GM23338 (cell line): ENCODE measurements at regions not wholly inside any gene's neighbourhood (a gene's known extent, or its start where the extent isn't known, plus 50 kb on each side); places are given as distances from the start of the nearest gene placed in this dataset.

Source experiments
- ATAC-seq: fragments of 200-7000 bp; cut with Tn5 transposase; 3 replicates; pipeline ENCODE4 v1.9.1; 2020
- DNase-seq: peaks from one replicate; pipeline ENCODE4 v3.0.0-alpha.2; 2015; ENCODE audit warnings: low spot score
- H2AFZ ChIP-seq: fragments of 200-600 bp; sonication (generic); 2 replicates; pipeline ENCODE4 v1.8.0; 2016; ENCODE audit warnings: antibody characterized with exemption, mild to moderate bottlenecking, moderate library complexity
- H3F3A ChIP-seq: fragments of 200-600 bp; sonication (generic); replicated peaks from 2 replicates; pipeline ENCODE4 v1.8.0; 2017; ENCODE audit warnings: antibody characterized with exemption, mixed run types, low read depth
- H3K27ac ChIP-seq: fragments of 200-600 bp; sonication (generic); 2 replicates; pipeline ENCODE4 v1.6.1; 2016; ENCODE audit warnings: low read depth
- H3K27me3 ChIP-seq: fragments of 200-600 bp; sonication (generic); 2 replicates; pipeline ENCODE4 v1.8.0; 2016; ENCODE audit warnings: mild to moderate bottlenecking, mixed run types, moderate library complexity; ENCODE audit not compliant: insufficient read depth
- H3K36me3 ChIP-seq: fragments of 200-600 bp; sonication (generic); 2 replicates; pipeline ENCODE4 v1.8.0; 2016; ENCODE audit warnings: mild to moderate bottlenecking; ENCODE audit not compliant: insufficient read depth
- H3K4me1 ChIP-seq: fragments of 200-600 bp; sonication (generic); 2 replicates; pipeline ENCODE4 v1.8.0; 2016; ENCODE audit warnings: mild to moderate bottlenecking, moderate library complexity; ENCODE audit not compliant: insufficient read depth
- H3K4me2 ChIP-seq: fragments of 200-600 bp; sonication (generic); 2 replicates; pipeline ENCODE4 v1.7.1; 2017; ENCODE audit warnings: mixed run types
- H3K4me3 ChIP-seq: fragments of 200-600 bp; sonication (generic); 2 replicates; pipeline ENCODE4 v1.6.1; 2016; ENCODE audit warnings: mixed run types
- H3K79me2 ChIP-seq: fragments of 200-600 bp; sonication (generic); replicated peaks from 2 replicates; pipeline ENCODE4 v1.8.0; 2017; ENCODE audit warnings: mild to moderate bottlenecking; ENCODE audit not compliant: insufficient read depth
- H3K9me2 ChIP-seq: fragments of 200-600 bp; sonication (generic); 2 replicates; pipeline ENCODE4 v1.8.0; 2017; ENCODE audit not compliant: insufficient read depth
- H4K20me1 ChIP-seq: fragments of 200-600 bp; sonication (generic); replicated peaks from 2 replicates; pipeline ENCODE4 v1.8.0; 2017; ENCODE audit warnings: mild to moderate bottlenecking; ENCODE audit not compliant: insufficient read depth
- H3K27ac Mint-ChIP-seq: 2 replicates; pipeline ENCODE4 v1.8.0; 2020; ENCODE audit warnings: inconsistent platforms, mild to moderate bottlenecking, moderate library complexity, mixed read lengths
- H3K27me3 Mint-ChIP-seq: 3 replicates; pipeline ENCODE4 v1.8.0; 2022; ENCODE audit warnings: low read depth, mild to moderate bottlenecking, moderate library complexity, mixed read lengths, inconsistent platforms; ENCODE audit not compliant: insufficient read depth, poor library complexity
- H3K36me3 Mint-ChIP-seq: 3 replicates; pipeline ENCODE4 v1.8.0; 2021; ENCODE audit warnings: low read depth, mild to moderate bottlenecking, inconsistent platforms, moderate library complexity, mixed read lengths
- H3K4me1 Mint-ChIP-seq: 3 replicates; pipeline ENCODE4 v1.8.0; 2020; ENCODE audit warnings: mild to moderate bottlenecking, inconsistent platforms, mixed read lengths
- H3K4me3 Mint-ChIP-seq: 3 replicates; pipeline ENCODE4 v1.8.0; 2021; ENCODE audit warnings: moderate library complexity, mild to moderate bottlenecking, inconsistent platforms, mixed read lengths
- H3K9me3 Mint-ChIP-seq: 3 replicates; pipeline ENCODE4 v1.8.0; 2020; ENCODE audit warnings: moderate library complexity, mild to moderate bottlenecking, inconsistent platforms, mixed read lengths
- CREB1 ChIP-seq: fragments of 250-450 bp; sonication (Bioruptor Pico); IDR thresholded peaks from 2 replicates; pipeline ENCODE4 v1.5.0; 2020; ENCODE audit warnings: low read depth, mild to moderate bottlenecking, moderate library complexity
- EZH2 ChIP-seq: fragments of 200-600 bp; sonication (generic); IDR thresholded peaks from one replicate; pipeline ENCODE4 v1.8.0; 2017; ENCODE audit warnings: antibody characterized with exemption, mild to moderate bottlenecking, low read depth; ENCODE audit not compliant: unreplicated experiment
- EZH2phosphoT487 ChIP-seq: fragments of 200-600 bp; sonication (generic); IDR thresholded peaks from one replicate; pipeline ENCODE4 v1.8.1; 2018; ENCODE audit warnings: antibody characterized with exemption; ENCODE audit not compliant: unreplicated experiment
- JUNB ChIP-seq: IDR thresholded peaks from one replicate; pipeline ENCODE4 v1.6.1; 2016; ENCODE audit warnings: antibody characterized with exemption; ENCODE audit not compliant: unreplicated experiment
- NANOG ChIP-seq: IDR thresholded peaks from 2 replicates; pipeline ENCODE4 v1.6.1; 2016; ENCODE audit warnings: antibody characterized with exemption, borderline replicate concordance
- POLR2AphosphoS5 ChIP-seq: IDR thresholded peaks from 2 replicates; pipeline ENCODE4 v1.6.1; 2016; ENCODE audit warnings: antibody characterized with exemption, low read depth
- STAT1 ChIP-seq: IDR thresholded peaks from one replicate; pipeline ENCODE4 v1.6.1; 2016; ENCODE audit warnings: antibody characterized with exemption; ENCODE audit not compliant: unreplicated experiment
- ZNF331 ChIP-seq: fragments of 250-450 bp; sonication (Bioruptor Pico); IDR thresholded peaks from 2 replicates; pipeline ENCODE4 v1.5.0; 2020; ENCODE audit warnings: low read depth, mild to moderate bottlenecking, moderate library complexity
- TF ChIP-seq, protein P1 (sequence below): IDR thresholded peaks from 2 replicates; pipeline ENCODE4 v1.6.1; 2016; ENCODE audit warnings: antibody characterized with exemption
- TF ChIP-seq, protein P2 (sequence below), 2 experiments: fragments of 200-600 bp in 1 of 2; sonication (generic) in 1 of 2; conservative IDR thresholded peaks; 2 replicates each; pipeline versions ENCODE4 v1.5.1 to v1.6.1; 2016 to 2017; ENCODE audit warnings: antibody characterized with exemption in 2 of 2, low read depth in 2 of 2, mild to moderate bottlenecking in 2 of 2, moderate library complexity in 1 of 2
- TF ChIP-seq, protein P3 (sequence below): fragments of 250-450 bp; sonication (Bioruptor Pico); IDR thresholded peaks from 2 replicates; pipeline ENCODE4 v1.5.0; 2020; ENCODE audit warnings: mild to moderate bottlenecking, moderate library complexity
- TF ChIP-seq, protein P4 (sequence below): IDR thresholded peaks from one replicate; pipeline ENCODE4 v1.6.1; 2018; ENCODE audit warnings: antibody characterized with exemption; ENCODE audit not compliant: unreplicated experiment

DNA sequence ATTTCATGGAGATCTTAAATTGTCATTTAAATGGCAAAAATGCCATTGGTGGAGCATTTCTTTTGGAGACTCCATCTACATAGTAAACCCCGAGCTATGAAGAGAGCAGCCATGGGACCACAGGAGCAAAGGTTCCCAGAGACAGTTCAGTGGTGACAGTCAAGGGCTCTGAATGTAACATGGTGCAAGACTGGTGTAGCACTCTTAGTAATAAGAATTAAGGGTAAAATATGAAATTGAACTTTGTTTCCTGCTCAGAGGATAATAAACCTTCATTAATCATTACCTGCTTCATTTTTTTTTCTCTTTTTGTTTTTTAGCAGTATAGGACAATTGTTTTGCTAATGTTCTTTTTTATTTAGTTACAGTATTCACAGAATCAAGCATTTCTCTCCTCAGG is 717.5 kb upstream of the POM121L12 start:
- Mint-ChIP-seq H3K9me3 (peaks cover 18% of the 10 kb centered on the region; the same call in 2 of the 3 replicates), H3K4me1 (no peaks in the 10 kb centered on the region), H3K36me3 (peaks cover 13% of the 10 kb centered on the region), H3K27me3 (no peaks in the 10 kb centered on the region), H3K27ac (no peak overlapping the region), H3K4me3 (no peak overlapping the region)
- ATAC-seq = no peak
- DNase-seq = no peak
- Histone ChIP-seq H3F3A (no peaks in the 10 kb centered on the region), H3K4me3 (no peak overlapping the region), H3K36me3 (no peaks in the 10 kb centered on the region), H3K27ac (no peak overlapping the region), H3K4me1 (no peaks in the 10 kb centered on the region), H2AFZ (no peak overlapping the region), H3K79me2 (no peaks in the 10 kb centered on the region), H3K4me2 (no peak overlapping the region), H3K27me3 (no peaks in the 10 kb centered on the region), H4K20me1 (no peaks in the 10 kb centered on the region), H3K9me2 (peaks cover 8% of the 10 kb centered on the region)
- TF ChIP-seq EZH2 (no peak), ZNF331 (CRISPR knock-in tag) (no peak), EZH2phosphoT487 (no peak), JUNB (no peak), CREB1 (CRISPR knock-in tag) (no peak), POLR2AphosphoS5 (no peak), NANOG (no peak), STAT1 (no peak)
- TF ChIP-seq, protein P1, sequence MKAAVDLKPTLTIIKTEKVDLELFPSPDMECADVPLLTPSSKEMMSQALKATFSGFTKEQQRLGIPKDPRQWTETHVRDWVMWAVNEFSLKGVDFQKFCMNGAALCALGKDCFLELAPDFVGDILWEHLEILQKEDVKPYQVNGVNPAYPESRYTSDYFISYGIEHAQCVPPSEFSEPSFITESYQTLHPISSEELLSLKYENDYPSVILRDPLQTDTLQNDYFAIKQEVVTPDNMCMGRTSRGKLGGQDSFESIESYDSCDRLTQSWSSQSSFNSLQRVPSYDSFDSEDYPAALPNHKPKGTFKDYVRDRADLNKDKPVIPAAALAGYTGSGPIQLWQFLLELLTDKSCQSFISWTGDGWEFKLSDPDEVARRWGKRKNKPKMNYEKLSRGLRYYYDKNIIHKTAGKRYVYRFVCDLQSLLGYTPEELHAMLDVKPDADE = no peak
- TF ChIP-seq, protein P2, sequence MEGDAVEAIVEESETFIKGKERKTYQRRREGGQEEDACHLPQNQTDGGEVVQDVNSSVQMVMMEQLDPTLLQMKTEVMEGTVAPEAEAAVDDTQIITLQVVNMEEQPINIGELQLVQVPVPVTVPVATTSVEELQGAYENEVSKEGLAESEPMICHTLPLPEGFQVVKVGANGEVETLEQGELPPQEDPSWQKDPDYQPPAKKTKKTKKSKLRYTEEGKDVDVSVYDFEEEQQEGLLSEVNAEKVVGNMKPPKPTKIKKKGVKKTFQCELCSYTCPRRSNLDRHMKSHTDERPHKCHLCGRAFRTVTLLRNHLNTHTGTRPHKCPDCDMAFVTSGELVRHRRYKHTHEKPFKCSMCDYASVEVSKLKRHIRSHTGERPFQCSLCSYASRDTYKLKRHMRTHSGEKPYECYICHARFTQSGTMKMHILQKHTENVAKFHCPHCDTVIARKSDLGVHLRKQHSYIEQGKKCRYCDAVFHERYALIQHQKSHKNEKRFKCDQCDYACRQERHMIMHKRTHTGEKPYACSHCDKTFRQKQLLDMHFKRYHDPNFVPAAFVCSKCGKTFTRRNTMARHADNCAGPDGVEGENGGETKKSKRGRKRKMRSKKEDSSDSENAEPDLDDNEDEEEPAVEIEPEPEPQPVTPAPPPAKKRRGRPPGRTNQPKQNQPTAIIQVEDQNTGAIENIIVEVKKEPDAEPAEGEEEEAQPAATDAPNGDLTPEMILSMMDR (conservative IDR thresholded peaks at IDR 0.05; ENCODE audit: low read depth in 2 of 2) = no peak
- TF ChIP-seq, protein P3, sequence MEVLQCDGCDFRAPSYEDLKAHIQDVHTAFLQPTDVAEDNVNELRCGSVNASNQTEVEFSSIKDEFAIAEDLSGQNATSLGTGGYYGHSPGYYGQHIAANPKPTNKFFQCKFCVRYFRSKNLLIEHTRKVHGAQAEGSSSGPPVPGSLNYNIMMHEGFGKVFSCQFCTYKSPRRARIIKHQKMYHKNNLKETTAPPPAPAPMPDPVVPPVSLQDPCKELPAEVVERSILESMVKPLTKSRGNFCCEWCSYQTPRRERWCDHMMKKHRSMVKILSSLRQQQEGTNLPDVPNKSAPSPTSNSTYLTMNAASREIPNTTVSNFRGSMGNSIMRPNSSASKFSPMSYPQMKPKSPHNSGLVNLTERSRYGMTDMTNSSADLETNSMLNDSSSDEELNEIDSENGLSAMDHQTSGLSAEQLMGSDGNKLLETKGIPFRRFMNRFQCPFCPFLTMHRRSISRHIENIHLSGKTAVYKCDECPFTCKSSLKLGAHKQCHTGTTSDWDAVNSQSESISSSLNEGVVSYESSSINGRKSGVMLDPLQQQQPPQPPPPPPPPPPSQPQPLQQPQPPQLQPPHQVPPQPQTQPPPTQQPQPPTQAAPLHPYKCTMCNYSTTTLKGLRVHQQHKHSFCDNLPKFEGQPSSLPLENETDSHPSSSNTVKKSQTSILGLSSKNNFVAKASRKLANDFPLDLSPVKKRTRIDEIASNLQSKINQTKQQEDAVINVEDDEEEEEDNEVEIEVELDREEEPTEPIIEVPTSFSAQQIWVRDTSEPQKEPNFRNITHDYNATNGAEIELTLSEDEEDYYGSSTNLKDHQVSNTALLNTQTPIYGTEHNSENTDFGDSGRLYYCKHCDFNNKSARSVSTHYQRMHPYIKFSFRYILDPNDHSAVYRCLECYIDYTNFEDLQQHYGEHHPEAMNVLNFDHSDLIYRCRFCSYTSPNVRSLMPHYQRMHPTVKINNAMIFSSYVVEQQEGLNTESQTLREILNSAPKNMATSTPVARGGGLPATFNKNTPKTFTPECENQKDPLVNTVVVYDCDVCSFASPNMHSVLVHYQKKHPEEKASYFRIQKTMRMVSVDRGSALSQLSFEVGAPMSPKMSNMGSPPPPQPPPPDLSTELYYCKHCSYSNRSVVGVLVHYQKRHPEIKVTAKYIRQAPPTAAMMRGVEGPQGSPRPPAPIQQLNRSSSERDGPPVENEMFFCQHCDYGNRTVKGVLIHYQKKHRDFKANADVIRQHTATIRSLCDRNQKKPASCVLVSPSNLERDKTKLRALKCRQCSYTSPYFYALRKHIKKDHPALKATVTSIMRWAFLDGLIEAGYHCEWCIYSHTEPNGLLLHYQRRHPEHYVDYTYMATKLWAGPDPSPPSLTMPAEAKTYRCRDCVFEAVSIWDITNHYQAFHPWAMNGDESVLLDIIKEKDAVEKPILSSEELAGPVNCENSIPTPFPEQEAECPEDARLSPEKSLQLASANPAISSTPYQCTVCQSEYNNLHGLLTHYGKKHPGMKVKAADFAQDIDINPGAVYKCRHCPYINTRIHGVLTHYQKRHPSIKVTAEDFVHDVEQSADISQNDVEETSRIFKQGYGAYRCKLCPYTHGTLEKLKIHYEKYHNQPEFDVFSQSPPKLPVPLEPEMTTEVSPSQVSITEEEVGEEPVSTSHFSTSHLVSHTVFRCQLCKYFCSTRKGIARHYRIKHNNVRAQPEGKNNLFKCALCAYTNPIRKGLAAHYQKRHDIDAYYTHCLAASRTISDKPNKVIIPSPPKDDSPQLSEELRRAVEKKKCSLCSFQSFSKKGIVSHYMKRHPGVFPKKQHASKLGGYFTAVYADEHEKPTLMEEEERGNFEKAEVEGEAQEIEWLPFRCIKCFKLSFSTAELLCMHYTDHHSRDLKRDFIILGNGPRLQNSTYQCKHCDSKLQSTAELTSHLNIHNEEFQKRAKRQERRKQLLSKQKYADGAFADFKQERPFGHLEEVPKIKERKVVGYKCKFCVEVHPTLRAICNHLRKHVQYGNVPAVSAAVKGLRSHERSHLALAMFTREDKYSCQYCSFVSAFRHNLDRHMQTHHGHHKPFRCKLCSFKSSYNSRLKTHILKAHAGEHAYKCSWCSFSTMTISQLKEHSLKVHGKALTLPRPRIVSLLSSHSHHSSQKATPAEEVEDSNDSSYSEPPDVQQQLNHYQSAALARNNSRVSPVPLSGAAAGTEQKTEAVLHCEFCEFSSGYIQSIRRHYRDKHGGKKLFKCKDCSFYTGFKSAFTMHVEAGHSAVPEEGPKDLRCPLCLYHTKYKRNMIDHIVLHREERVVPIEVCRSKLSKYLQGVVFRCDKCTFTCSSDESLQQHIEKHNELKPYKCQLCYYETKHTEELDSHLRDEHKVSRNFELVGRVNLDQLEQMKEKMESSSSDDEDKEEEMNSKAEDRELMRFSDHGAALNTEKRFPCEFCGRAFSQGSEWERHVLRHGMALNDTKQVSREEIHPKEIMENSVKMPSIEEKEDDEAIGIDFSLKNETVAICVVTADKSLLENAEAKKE (CRISPR knock-in tag) = no peak
- TF ChIP-seq, protein P4, sequence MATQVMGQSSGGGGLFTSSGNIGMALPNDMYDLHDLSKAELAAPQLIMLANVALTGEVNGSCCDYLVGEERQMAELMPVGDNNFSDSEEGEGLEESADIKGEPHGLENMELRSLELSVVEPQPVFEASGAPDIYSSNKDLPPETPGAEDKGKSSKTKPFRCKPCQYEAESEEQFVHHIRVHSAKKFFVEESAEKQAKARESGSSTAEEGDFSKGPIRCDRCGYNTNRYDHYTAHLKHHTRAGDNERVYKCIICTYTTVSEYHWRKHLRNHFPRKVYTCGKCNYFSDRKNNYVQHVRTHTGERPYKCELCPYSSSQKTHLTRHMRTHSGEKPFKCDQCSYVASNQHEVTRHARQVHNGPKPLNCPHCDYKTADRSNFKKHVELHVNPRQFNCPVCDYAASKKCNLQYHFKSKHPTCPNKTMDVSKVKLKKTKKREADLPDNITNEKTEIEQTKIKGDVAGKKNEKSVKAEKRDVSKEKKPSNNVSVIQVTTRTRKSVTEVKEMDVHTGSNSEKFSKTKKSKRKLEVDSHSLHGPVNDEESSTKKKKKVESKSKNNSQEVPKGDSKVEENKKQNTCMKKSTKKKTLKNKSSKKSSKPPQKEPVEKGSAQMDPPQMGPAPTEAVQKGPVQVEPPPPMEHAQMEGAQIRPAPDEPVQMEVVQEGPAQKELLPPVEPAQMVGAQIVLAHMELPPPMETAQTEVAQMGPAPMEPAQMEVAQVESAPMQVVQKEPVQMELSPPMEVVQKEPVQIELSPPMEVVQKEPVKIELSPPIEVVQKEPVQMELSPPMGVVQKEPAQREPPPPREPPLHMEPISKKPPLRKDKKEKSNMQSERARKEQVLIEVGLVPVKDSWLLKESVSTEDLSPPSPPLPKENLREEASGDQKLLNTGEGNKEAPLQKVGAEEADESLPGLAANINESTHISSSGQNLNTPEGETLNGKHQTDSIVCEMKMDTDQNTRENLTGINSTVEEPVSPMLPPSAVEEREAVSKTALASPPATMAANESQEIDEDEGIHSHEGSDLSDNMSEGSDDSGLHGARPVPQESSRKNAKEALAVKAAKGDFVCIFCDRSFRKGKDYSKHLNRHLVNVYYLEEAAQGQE = no peak
